BLaER1 treated with 17β-estradiol and CSF1 and Interleukin-3, amounts not matched to agents 10 nM and 100 nM (cell line): ENCODE measurements at regions not wholly inside any gene's neighbourhood (a gene's known extent, or its start where the extent isn't known, plus 50 kb on each side); places are given as distances from the start of the nearest gene placed in this dataset.

ENCODE experiments used
- H3K27ac ChIP-seq, 11 experiments: shearing (Covaris generic); formaldehyde crosslinking; 2 replicates each; pipeline ENCODE4 v1.8.1; 2022
- H3K27me3 ChIP-seq, 11 experiments: shearing (Covaris generic); formaldehyde crosslinking; 2 replicates each; pipeline ENCODE4 v1.8.1; 2022
- H3K36me3 ChIP-seq, 11 experiments: shearing (Covaris generic); formaldehyde crosslinking; 2 replicates each; pipeline ENCODE4 v1.8.1; 2022
- H3K4me1 ChIP-seq, 10 experiments: shearing (Covaris generic); formaldehyde crosslinking; 2 replicates each; pipeline ENCODE4 v1.8.1; 2022
- H3K4me2 ChIP-seq, 11 experiments: shearing (Covaris generic); formaldehyde crosslinking; 2 replicates each; pipeline ENCODE4 v1.8.1; 2022
- H3K4me3 ChIP-seq, 10 experiments: shearing (Covaris generic); formaldehyde crosslinking; 2 replicates each; pipeline ENCODE4 v1.8.1; 2022
- H3K9ac ChIP-seq, 11 experiments: shearing (Covaris generic); formaldehyde crosslinking; 2 replicates each; pipeline ENCODE4 v1.8.1; 2022
- H3K9me3 ChIP-seq, 11 experiments: shearing (Covaris generic); formaldehyde crosslinking; replicated peaks in 1 of 11; 2 replicates each; pipeline ENCODE4 v1.8.1; 2022
- H4K20me1 ChIP-seq, 11 experiments: shearing (Covaris generic); formaldehyde crosslinking; 2 replicates each; pipeline ENCODE4 v1.8.1; 2022
- Cebpa-rat ChIP-seq, 11 experiments: shearing (Covaris generic); IDR thresholded peaks; 2 replicates each; pipeline ENCODE4 v1.8.1; 2022

- Histone ChIP-seq H3K36me3 (no peaks in the 10 kb centered on the region), H3K4me1 (peaks cover 0 to 13% (median 0%) of the 10 kb centered on the region in 10 experiments; a peak in 5 of 20 replicates), H3K9ac (no peak overlapping the region), H3K4me3 (no peak overlapping the region), H3K4me2 (no peak overlapping the region), H3K27ac (no peak overlapping the region), H3K9me3 (no peaks in the 10 kb centered on the region; a peak in 1 of 22 replicates), H3K27me3 (no peaks in the 10 kb centered on the region), H4K20me1 (no peaks in the 10 kb centered on the region)
- no peak for TF ChIP-seq Cebpa-rat (IDR thresholded peaks at IDR 0.05)
These were observed 159.7 kb upstream of the RPS6KA2 start for GRCh38 chr6:166786704-166787293.

- Histone ChIP-seq H3K36me3 (no peaks in the 10 kb centered on the region), H3K27ac (no peak overlapping the region), H4K20me1 (no peaks in the 10 kb centered on the region), H3K4me3 (no peak overlapping the region), H3K9me3 (no peaks in the 10 kb centered on the region; a peak in 1 of 22 replicates), H3K9ac (no peak overlapping the region), H3K4me1 (peaks cover 0 to 16% (median 0%) of the 10 kb centered on the region in 10 experiments; a peak in 5 of 20 replicates), H3K4me2 (no peak overlapping the region), H3K27me3 (no peaks in the 10 kb centered on the region)
- no peak for TF ChIP-seq Cebpa-rat (IDR thresholded peaks at IDR 0.05)
These were observed 158.1 kb upstream of the RPS6KA2 start for GRCh38 chr6:166785131-166785530.

GRCh38 chr6:166784691-166785090 is 157.6 kb upstream of the RPS6KA2 start:
- Histone ChIP-seq H3K9me3 (no peaks in the 10 kb centered on the region; a peak in 1 of 22 replicates), H3K9ac (no peak overlapping the region), H3K27me3 (no peaks in the 10 kb centered on the region), H3K27ac (no peak overlapping the region), H3K4me3 (no peak overlapping the region), H3K4me2 (no peak overlapping the region), H3K36me3 (no peaks in the 10 kb centered on the region), H3K4me1 (peaks cover 0 to 16% (median 0%) of the 10 kb centered on the region in 10 experiments; a peak in 5 of 20 replicates), H4K20me1 (no peaks in the 10 kb centered on the region)
- TF ChIP-seq Cebpa-rat (IDR thresholded peaks at IDR 0.05) = no peak

GRCh38 chr6:166782520-166782919 is 155.5 kb upstream of the RPS6KA2 start:
- Histone ChIP-seq H3K4me1 (peaks cover 0 to 16% (median 0%) of the 10 kb centered on the region in 10 experiments; a peak in 5 of 20 replicates), H4K20me1 (no peaks in the 10 kb centered on the region), H3K9me3 (no peaks in the 10 kb centered on the region), H3K27ac (no peak overlapping the region), H3K27me3 (no peaks in the 10 kb centered on the region), H3K9ac (no peak overlapping the region), H3K4me3 (no peak overlapping the region), H3K4me2 (peak overlapping the region in 3 of 11 experiments; percentile 11 to 51 (median 23); a peak in 6 of 22 replicates), H3K36me3 (no peaks in the 10 kb centered on the region)
- TF ChIP-seq Cebpa-rat (IDR thresholded peaks at IDR 0.05) = no peak

- TF ChIP-seq Cebpa-rat (IDR thresholded peaks at IDR 0.05) = no peak
These were observed 154.3 kb upstream of the RPS6KA2 start for GRCh38 chr6:166781331-166781730.

GRCh38 chr6:166779963-166780683 is 153.1 kb upstream of the RPS6KA2 start:
- Histone ChIP-seq H3K27ac (no peak overlapping the region), H3K4me3 (no peak overlapping the region), H3K36me3 (no peaks in the 10 kb centered on the region), H3K4me1 (peaks cover 0 to 16% (median 0%) of the 10 kb centered on the region in 10 experiments; a peak in 6 of 20 replicates), H3K4me2 (no peak overlapping the region), H3K9ac (no peak overlapping the region), H3K27me3 (no peaks in the 10 kb centered on the region), H4K20me1 (no peaks in the 10 kb centered on the region; a peak in 1 of 22 replicates), H3K9me3 (no peaks in the 10 kb centered on the region)
- TF ChIP-seq Cebpa-rat (IDR thresholded peaks at IDR 0.05) = no peak

More at GRCh38 chr6:166781331-166781730, 154.3 kb upstream of the RPS6KA2 start:
- H3K27ac ChIP-seq = no peak overlapping the region
- no peak overlapping the region for H3K4me2 ChIP-seq
- no peaks in the 10 kb centered on the region for H3K9me3 ChIP-seq
- no peak overlapping the region for H3K4me3 ChIP-seq
- no peaks in the 10 kb centered on the region for H3K27me3 ChIP-seq
- H3K36me3 ChIP-seq = no peaks in the 10 kb centered on the region
- H4K20me1 ChIP-seq = no peaks in the 10 kb centered on the region
- no peak overlapping the region for H3K9ac ChIP-seq
- peaks cover 0 to 16% (median 0%) of the 10 kb centered on the region in 10 experiments; a peak in 5 of 20 replicates for H3K4me1 ChIP-seq

GRCh38 chr6:166779381-166779780 is 152.3 kb upstream of the RPS6KA2 start:
- Histone ChIP-seq H4K20me1 (no peaks in the 10 kb centered on the region; a peak in 2 of 22 replicates), H3K27ac (no peak overlapping the region), H3K4me3 (no peak overlapping the region), H3K27me3 (no peaks in the 10 kb centered on the region), H3K4me1 (peaks cover 0 to 16% (median 4%) of the 10 kb centered on the region in 10 experiments; a peak in 8 of 20 replicates), H3K9ac (no peak overlapping the region), H3K4me2 (no peak overlapping the region), H3K36me3 (no peaks in the 10 kb centered on the region), H3K9me3 (no peaks in the 10 kb centered on the region)
- no peak for TF ChIP-seq Cebpa-rat (IDR thresholded peaks at IDR 0.05)

GRCh38 chr6:166778776-166779175 is 151.7 kb upstream of the RPS6KA2 start:
- Histone ChIP-seq H3K9me3 (no peaks in the 10 kb centered on the region), H3K9ac (no peak overlapping the region), H3K4me1 (peaks cover 0 to 16% (median 4%) of the 10 kb centered on the region in 10 experiments; a peak in 8 of 20 replicates), H3K4me3 (no peak overlapping the region), H3K27ac (no peak overlapping the region), H3K4me2 (no peak overlapping the region), H4K20me1 (no peaks in the 10 kb centered on the region; a peak in 2 of 22 replicates), H3K36me3 (no peaks in the 10 kb centered on the region), H3K27me3 (no peaks in the 10 kb centered on the region)
- no peak for TF ChIP-seq Cebpa-rat (IDR thresholded peaks at IDR 0.05)

- no peaks in the 10 kb centered on the region for H3K27me3 ChIP-seq
- no peaks in the 10 kb centered on the region for H3K9me3 ChIP-seq
- peaks cover 0 to 15% (median 4%) of the 10 kb centered on the region in 10 experiments; a peak in 8 of 20 replicates for H3K4me1 ChIP-seq
- no peak overlapping the region for H3K4me2 ChIP-seq
- no peak overlapping the region for H3K4me3 ChIP-seq
- no peak overlapping the region for H3K27ac ChIP-seq
- TF ChIP-seq Cebpa-rat (IDR thresholded peaks at IDR 0.05) = no peak
- no peaks in the 10 kb centered on the region for H3K36me3 ChIP-seq
- H4K20me1 ChIP-seq = no peaks in the 10 kb centered on the region; a peak in 2 of 22 replicates
- no peak overlapping the region for H3K9ac ChIP-seq
These were observed 151.0 kb upstream of the RPS6KA2 start for GRCh38 chr6:166778046-166778445.
